ENCODE measurements at regions not wholly inside any gene's neighbourhood (a gene's known extent, or its start where the extent isn't known, plus 50 kb on each side); places are given as distances from the start of the nearest gene placed in this dataset.

GRCh38 chr2:190765386-190766173, 115.0 kb upstream of the GLS start:
- Histone ChIP-seq H3K4me1 (ENCODE audit: control insufficient read depth in 1 of 2, insufficient read depth in 1 of 2, low read depth in 1 of 2, low read length in 1 of 2) (peaks cover 10 to 11% of the 10 kb centered on the region in 2 experiments), H3K9me3 (no peaks in the 10 kb centered on the region), H3K36me3 (no peaks in the 10 kb centered on the region), H3K27ac (no peak overlapping the region), H3K4me3 (ENCODE audit: low read depth in 1 of 2, low read length in 1 of 2) (no peak overlapping the region), H3K27me3 (no peaks in the 10 kb centered on the region)
- TF ChIP-seq CTCF (IDR thresholded peaks at IDR 0.05): no peak

GRCh38 chr2:190766174-190766572, 114.4 kb upstream of the GLS start:
- Histone ChIP-seq H3K9me3 (no peaks in the 10 kb centered on the region), H3K36me3 (no peaks in the 10 kb centered on the region), H3K4me3 (ENCODE audit: low read depth in 1 of 2, low read length in 1 of 2) (no peak overlapping the region), H3K4me1 (ENCODE audit: control insufficient read depth in 1 of 2, insufficient read depth in 1 of 2, low read depth in 1 of 2, low read length in 1 of 2) (peaks cover 13 to 15% of the 10 kb centered on the region in 2 experiments), H3K27ac (no peak overlapping the region), H3K27me3 (no peaks in the 10 kb centered on the region)
- no peak for TF ChIP-seq CTCF (IDR thresholded peaks at IDR 0.05)

- no peaks in the 10 kb centered on the region for H3K27me3 ChIP-seq
- no peak for TF ChIP-seq CTCF (IDR thresholded peaks at IDR 0.05)
- peaks cover 17 to 20% of the 10 kb centered on the region in 2 experiments for H3K4me1 ChIP-seq (ENCODE audit: control insufficient read depth in 1 of 2, insufficient read depth in 1 of 2, low read depth in 1 of 2, low read length in 1 of 2)
- no peak overlapping the region for H3K27ac ChIP-seq
- H3K36me3 ChIP-seq: no peaks in the 10 kb centered on the region
- no peaks in the 10 kb centered on the region for H3K9me3 ChIP-seq
- H3K4me3 ChIP-seq (ENCODE audit: low read depth in 1 of 2, low read length in 1 of 2): no peak overlapping the region
Measured at GRCh38 chr2:190766595-190766994, 114.0 kb upstream of the GLS start.

- no peak overlapping the region for H3K27ac ChIP-seq
- H3K27me3 ChIP-seq: no peaks in the 10 kb centered on the region
- no peaks in the 10 kb centered on the region for H3K36me3 ChIP-seq
- no peaks in the 10 kb centered on the region for H3K9me3 ChIP-seq
- H3K4me1 ChIP-seq (ENCODE audit: control insufficient read depth in 1 of 2, insufficient read depth in 1 of 2, low read depth in 1 of 2, low read length in 1 of 2): peaks cover 22 to 25% of the 10 kb centered on the region in 2 experiments
- TF ChIP-seq CTCF (IDR thresholded peaks at IDR 0.05): no peak
- H3K4me3 ChIP-seq (ENCODE audit: low read depth in 1 of 2, low read length in 1 of 2): no peak overlapping the region
Measured at GRCh38 chr2:190767821-190768220, 112.8 kb upstream of the GLS start.

GRCh38 chr2:190769258-190769657, 111.4 kb upstream of the GLS start:
- no peak for TF ChIP-seq CTCF (IDR thresholded peaks at IDR 0.05)
- H3K36me3 ChIP-seq: no peaks in the 10 kb centered on the region
- H3K9me3 ChIP-seq: no peaks in the 10 kb centered on the region
- H3K4me3 ChIP-seq (ENCODE audit: low read depth in 1 of 2, low read length in 1 of 2): no peak overlapping the region
- no peaks in the 10 kb centered on the region for H3K27me3 ChIP-seq
- peaks cover 22 to 25% of the 10 kb centered on the region in 2 experiments for H3K4me1 ChIP-seq (ENCODE audit: control insufficient read depth in 1 of 2, insufficient read depth in 1 of 2, low read depth in 1 of 2, low read length in 1 of 2)
- no peak overlapping the region for H3K27ac ChIP-seq

Data from neutrophil (primary cell).